RWPE1 (cell line): ENCODE measurements at regions not wholly inside any gene's neighbourhood (a gene's known extent, or its start where the extent isn't known, plus 50 kb on each side); places are given as distances from the start of the nearest gene placed in this dataset.

Experiments used
- CTCF ChIA-PET: fragments of 350-600 bp; sonication (Branson Sonifier 250); formaldehyde crosslinking; extraction: SDS; loops from one replicate; lab custom pipeline; 2021; lab: Yijun Ruan, JAX
- POLR2A ChIA-PET: fragments of 400-600 bp; formaldehyde crosslinking; extraction: SDS; loops from one replicate; lab custom pipeline; 2020; ENCODE audit warnings: antibody characterized with exemption; ENCODE audit not compliant: low non-redundant PET; lab: Yijun Ruan, JAX
- DNase-seq: peaks from one replicate; pipeline ENCODE4 v3.0.0; 2012; ENCODE audit warnings: low spot score
- H3K27ac ChIP-seq: fragments of 450-650 bp; 2 replicates; pipeline ENCODE4 v1.5.1; 2017
- CTCF ChIP-seq: fragments of 450-650 bp; conservative IDR thresholded peaks from 2 replicates; pipeline ENCODE4 v1.5.1; 2017; ENCODE audit warnings: low read depth, mild to moderate bottlenecking

GRCh38 chr9:11962327-11962726 lies 730.9 kb upstream of the TYRP1 start:
- no peak for TF ChIP-seq CTCF
- ChIA-PET POLR2A (no interaction called here), CTCF (interaction anchor here (0.9 kb wide), 1 partner anchor 228 kb away, joined by 4 read pairs; no protein-coding TSS in a partner anchor)
- H3K27ac ChIP-seq, result no peak overlapping the region
- peak; percentile 8 for DNase-seq

- CTCF ChIA-PET, result no interaction called here
- TF ChIP-seq CTCF, result no peak
- no peak overlapping the region for H3K27ac ChIP-seq
- DNase-seq, result no peak
- POLR2A ChIA-PET, result no interaction called here
Measured at GRCh38 chr9:11966786-11967185, 726.4 kb upstream of the TYRP1 start.

- ChIA-PET CTCF (no interaction called here), POLR2A (no interaction called here)
- no peak overlapping the region for H3K27ac ChIP-seq
- DNase-seq, result no peak
- no peak for TF ChIP-seq CTCF
Measured at GRCh38 chr9:11968631-11969030, 724.6 kb upstream of the TYRP1 start.

GRCh38 chr9:11973011-11973410 lies 720.2 kb upstream of the TYRP1 start:
- CTCF ChIA-PET, result interaction anchor here (0.6 kb wide), 1 partner anchor 302 kb away, joined by 3 read pairs; no protein-coding TSS in a partner anchor
- H3K27ac ChIP-seq, result no peak overlapping the region
- TF ChIP-seq CTCF, result no peak
- DNase-seq, result no peak
- POLR2A ChIA-PET, result no interaction called here

- ChIA-PET CTCF (no interaction called here), POLR2A (no interaction called here)
- DNase-seq, result no peak
- no peak for TF ChIP-seq CTCF
- H3K27ac ChIP-seq, result no peak overlapping the region
Measured at GRCh38 chr9:11973511-11973910, 719.7 kb upstream of the TYRP1 start.

GRCh38 chr9:11992866-11993265 lies 700.3 kb upstream of the TYRP1 start:
- peak; percentile 11 for DNase-seq
- ChIA-PET CTCF (interaction anchor here (0.7 kb wide), 1 partner anchor 1747 kb away, joined by 3 read pairs; no protein-coding TSS in a partner anchor), POLR2A (no interaction called here)
- H3K27ac ChIP-seq, result no peak overlapping the region
- no peak for TF ChIP-seq CTCF

- TF ChIP-seq CTCF, result no peak
- no peak overlapping the region for H3K27ac ChIP-seq
- ChIA-PET POLR2A (no interaction called here), CTCF (no interaction called here)
- no peak for DNase-seq
Measured at GRCh38 chr9:12014488-12014887, 678.7 kb upstream of the TYRP1 start.
